HG03060 (cell line): ENCODE measurements at regions not wholly inside any gene's neighbourhood (a gene's known extent, or its start where the extent isn't known, plus 50 kb on each side); places are given as distances from the start of the nearest gene placed in this dataset.

Experiments
- ATAC-seq: cut with Tn5 transposase; IDR thresholded peaks from one replicate; pipeline ENCODE4 v1.9.1; 2021; ENCODE audit warnings: low read depth, moderate number of reproducible peaks; ENCODE audit not compliant: unreplicated experiment

GRCh38 chr3:18127859-18128681, 297.1 kb downstream of the SATB1 start:
- no peak for ATAC-seq

GRCh38 chr3:18127174-18127858, 297.8 kb downstream of the SATB1 start:
- peak; percentile 98 for ATAC-seq

GRCh38 chr3:18126772-18127171, 298.4 kb downstream of the SATB1 start:
- no peak for ATAC-seq

GRCh38 chr3:18124501-18124900, 300.6 kb downstream of the SATB1 start:
- ATAC-seq: no peak

GRCh38 chr3:18122264-18122663, 302.9 kb downstream of the SATB1 start:
- no peak for ATAC-seq

- no peak for ATAC-seq
Measured at GRCh38 chr3:18121020-18121419, 304.1 kb downstream of the SATB1 start.

GRCh38 chr3:18119866-18120265, 305.3 kb downstream of the SATB1 start:
- no peak for ATAC-seq

- no peak for ATAC-seq
Measured at GRCh38 chr3:18114894-18115293, 310.2 kb downstream of the SATB1 start.

- no peak for ATAC-seq
Measured at GRCh38 chr3:18113417-18113816, 311.7 kb downstream of the SATB1 start.

- ATAC-seq: no peak
Measured at GRCh38 chr3:18112674-18113375, 312.3 kb downstream of the SATB1 start.

- ATAC-seq: peak; percentile 76
Measured at GRCh38 chr3:18111796-18112232, 313.3 kb downstream of the SATB1 start.

- ATAC-seq: no peak
Measured at GRCh38 chr3:18103591-18103990, 321.5 kb downstream of the SATB1 start.

GRCh38 chr3:18100121-18100520, 325.0 kb downstream of the SATB1 start:
- ATAC-seq: no peak

GRCh38 chr3:18099611-18100010, 325.5 kb downstream of the SATB1 start:
- no peak for ATAC-seq

- no peak for ATAC-seq
Measured at GRCh38 chr3:18098960-18099587, 326.1 kb downstream of the SATB1 start.

- no peak for ATAC-seq
Measured at GRCh38 chr3:18097989-18098388, 327.1 kb downstream of the SATB1 start.

- no peak for ATAC-seq
Measured at GRCh38 chr3:18097473-18097872, 327.7 kb downstream of the SATB1 start.

- no peak for ATAC-seq
Measured at GRCh38 chr3:18092726-18093125, 332.4 kb downstream of the SATB1 start.

- ATAC-seq: no peak
Measured at GRCh38 chr3:18090377-18090776, 334.8 kb downstream of the SATB1 start.

- ATAC-seq: no peak
Measured at GRCh38 chr3:18087988-18088387, 337.2 kb downstream of the SATB1 start.

- no peak for ATAC-seq
Measured at GRCh38 chr3:18086760-18087159, 338.4 kb downstream of the SATB1 start.
